ENCODE measurements at regions not wholly inside any gene's neighbourhood (a gene's known extent, or its start where the extent isn't known, plus 50 kb on each side); places are given as distances from the start of the nearest gene placed in this dataset.

GRCh38 chr9:87122947-87123685, 175.8 kb upstream of the GAS1 start:
- DNase-seq, result no peak

- DNase-seq, result no peak
Measured at GRCh38 chr9:87123830-87124229, 176.5 kb upstream of the GAS1 start.

- DNase-seq, result no peak
Measured at GRCh38 chr9:87125819-87126218, 178.5 kb upstream of the GAS1 start.

GRCh38 chr9:87127543-87127942, 180.2 kb upstream of the GAS1 start:
- DNase-seq, result no peak

GRCh38 chr9:87127978-87128614, 180.8 kb upstream of the GAS1 start:
- DNase-seq, result no peak

GRCh38 chr9:87128844-87129493, 181.7 kb upstream of the GAS1 start:
- DNase-seq, result no peak

- DNase-seq, result no peak
Measured at GRCh38 chr9:87135074-87135473, 187.8 kb upstream of the GAS1 start.

GRCh38 chr9:87137718-87138117, 190.4 kb upstream of the GAS1 start:
- no peak for DNase-seq

- DNase-seq, result no peak
Measured at GRCh38 chr9:87138128-87139040, 191.1 kb upstream of the GAS1 start.

GRCh38 chr9:87139099-87139730, 191.9 kb upstream of the GAS1 start:
- no peak for DNase-seq

- no peak for DNase-seq
Measured at GRCh38 chr9:87140142-87140541, 192.8 kb upstream of the GAS1 start.

- no peak for DNase-seq
Measured at GRCh38 chr9:87140605-87141109, 193.4 kb upstream of the GAS1 start.

GRCh38 chr9:87141124-87141523, 193.8 kb upstream of the GAS1 start:
- DNase-seq, result no peak

- DNase-seq, result no peak
Measured at GRCh38 chr9:87146933-87147332, 199.6 kb upstream of the GAS1 start.

GRCh38 chr9:87147839-87148238, 200.5 kb upstream of the GAS1 start:
- no peak for DNase-seq

GRCh38 chr9:87148331-87149104, 201.2 kb upstream of the GAS1 start:
- no peak for DNase-seq

GRCh38 chr9:87149799-87150198, 202.5 kb upstream of the GAS1 start:
- no peak for DNase-seq

- no peak for DNase-seq
Measured at GRCh38 chr9:87152256-87152655, 204.9 kb upstream of the GAS1 start.

- no peak for DNase-seq
Measured at GRCh38 chr9:87156247-87156646, 208.9 kb upstream of the GAS1 start.

- no peak for DNase-seq
Measured at GRCh38 chr9:87157366-87158031, 210.2 kb upstream of the GAS1 start.

- DNase-seq, result no peak
Measured at GRCh38 chr9:87158765-87159164, 211.5 kb upstream of the GAS1 start.
